ENCODE measurements at regions not wholly inside any gene's neighbourhood (a gene's known extent, or its start where the extent isn't known, plus 50 kb on each side); places are given as distances from the start of the nearest gene placed in this dataset.

DNA sequence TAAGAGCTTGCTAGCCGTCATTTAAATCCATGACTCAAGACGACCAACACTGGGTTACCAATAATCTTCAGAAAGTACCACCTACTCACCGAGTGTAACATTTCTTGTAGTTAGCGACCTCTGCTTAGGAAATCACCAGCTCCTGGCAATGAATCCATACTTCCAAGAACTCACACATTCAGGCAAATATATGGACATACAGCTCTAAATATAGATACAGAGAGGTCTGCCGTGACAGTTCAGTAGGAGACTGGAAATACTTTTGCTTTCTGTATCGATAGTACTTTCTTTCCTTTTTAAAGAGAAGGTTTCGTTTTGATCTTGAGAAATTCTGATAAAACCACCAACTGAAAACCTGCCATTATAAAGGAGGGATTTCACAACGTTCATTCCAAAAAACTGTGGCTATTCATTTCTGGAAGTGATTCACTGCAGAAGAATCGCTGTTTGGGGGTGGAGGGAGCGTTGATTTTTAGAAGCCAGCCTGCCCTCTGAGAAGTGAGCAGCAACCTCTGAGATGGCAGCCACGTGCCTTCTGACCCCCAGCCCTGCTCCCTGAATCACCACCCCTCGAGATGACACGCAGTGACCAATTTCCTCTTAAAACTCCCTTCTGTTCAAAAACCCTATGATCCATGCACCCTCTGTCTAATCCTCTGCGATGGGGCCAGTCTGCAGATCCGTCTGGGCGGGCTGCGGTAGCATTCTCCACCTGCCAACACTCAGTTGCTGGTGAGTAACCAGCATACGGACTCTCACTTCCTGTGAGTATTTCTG is 179.0 kb upstream of the KLF14 start:
- peak; percentile 77 for DNase-seq (ENCODE audit: low spot score)

DNA sequence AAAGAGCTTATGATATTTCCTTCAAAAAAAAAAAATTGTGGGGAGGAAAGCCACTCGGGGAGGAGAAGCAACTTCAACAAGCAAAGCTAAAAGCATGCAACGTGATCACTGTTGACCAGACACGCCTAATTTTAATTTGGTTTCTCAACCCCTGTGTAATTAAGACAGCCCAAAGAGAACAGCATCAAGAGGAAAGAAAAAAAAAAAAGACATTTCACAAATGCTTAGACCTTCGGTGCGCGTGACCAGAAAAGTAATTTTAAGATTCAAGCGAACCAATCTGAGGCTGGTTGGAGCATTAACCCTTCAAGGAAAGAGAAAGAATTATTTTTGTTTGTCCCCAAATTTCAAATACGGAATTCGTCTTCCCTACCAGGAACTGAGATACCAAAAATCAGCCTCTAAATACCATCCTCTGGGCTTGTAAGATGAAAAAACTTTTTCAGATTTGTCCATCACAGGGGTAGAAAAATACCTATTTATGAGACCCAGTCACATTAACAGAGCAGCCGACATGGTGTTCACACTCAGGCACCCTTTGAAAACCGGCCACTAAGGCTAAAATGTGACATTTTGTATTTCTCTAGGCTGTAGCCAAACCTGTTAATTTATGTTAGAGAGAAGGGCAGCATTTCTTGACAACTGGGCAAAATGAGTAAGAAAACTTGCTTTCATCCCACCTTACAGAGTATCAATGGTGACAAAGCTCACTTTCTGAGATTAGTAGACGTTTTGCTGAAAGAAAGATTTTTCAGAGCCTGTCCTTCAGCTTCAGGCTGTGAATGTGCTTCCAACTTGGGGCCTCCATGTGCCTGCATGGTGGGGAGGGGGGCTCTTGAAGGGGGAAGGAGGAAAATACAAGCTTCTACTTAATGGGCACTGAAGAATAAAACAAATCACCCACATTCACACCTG is 179.9 kb upstream of the KLF14 start:
- no peak for DNase-seq (ENCODE audit: low spot score)

DNA sequence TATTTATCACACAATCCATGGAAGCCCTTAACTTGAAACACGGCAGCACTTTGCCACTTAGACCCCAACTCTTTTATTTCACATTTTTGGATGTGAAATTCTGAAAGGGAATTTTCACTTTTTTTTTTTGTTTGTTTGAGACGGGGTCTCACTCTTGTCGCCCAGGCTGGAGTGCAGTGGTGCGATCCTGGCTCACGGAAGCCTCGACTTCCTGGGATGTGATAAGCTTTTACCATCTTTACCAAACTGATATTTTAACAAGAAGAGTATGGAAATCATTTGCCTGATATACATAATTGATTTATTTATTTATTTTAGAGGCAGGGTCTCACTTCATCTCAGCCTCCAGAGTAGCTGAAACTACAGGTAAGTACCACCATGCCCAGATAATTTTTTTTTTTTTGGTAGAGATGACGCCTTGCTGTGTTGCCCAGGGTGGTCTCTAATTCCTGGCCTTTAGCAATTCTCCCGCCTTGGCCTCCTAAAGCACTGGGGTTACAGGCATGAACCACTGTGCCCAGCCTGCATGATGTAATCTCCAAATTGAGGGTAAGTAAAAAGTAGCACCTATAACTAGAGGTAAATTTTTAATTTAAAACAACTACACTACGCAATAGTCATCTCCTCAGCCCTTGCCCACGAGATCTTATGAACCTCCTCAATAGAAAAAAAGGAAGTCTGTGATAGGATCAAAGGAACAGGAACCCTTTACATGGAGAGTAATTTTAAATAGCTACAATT is 180.7 kb upstream of the KLF14 start:
- DNase-seq (ENCODE audit: low spot score), result no peak

DNA sequence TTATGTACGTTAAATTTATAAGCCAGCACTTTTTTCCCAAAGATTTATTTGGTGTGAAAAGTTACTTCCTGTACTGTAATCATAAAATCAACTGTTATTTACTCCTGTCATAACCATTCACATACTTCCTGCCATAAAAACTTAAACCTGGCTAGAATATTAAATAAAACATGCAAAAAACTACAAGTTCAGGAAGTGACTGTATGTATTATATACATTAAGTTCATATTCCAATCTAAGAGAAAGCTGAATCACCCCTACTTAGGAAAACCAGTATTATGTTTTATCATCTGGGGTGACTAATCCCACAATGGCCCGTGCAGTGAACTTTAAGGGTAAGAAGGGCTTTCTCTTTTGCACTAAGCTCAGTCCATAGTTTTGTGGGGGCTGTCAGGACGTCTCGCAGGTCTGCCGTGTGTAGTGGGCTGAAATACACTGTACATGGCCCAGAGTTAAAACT is 183.7 kb upstream of the KLF14 start:
- DNase-seq (ENCODE audit: low spot score), result no peak

DNA sequence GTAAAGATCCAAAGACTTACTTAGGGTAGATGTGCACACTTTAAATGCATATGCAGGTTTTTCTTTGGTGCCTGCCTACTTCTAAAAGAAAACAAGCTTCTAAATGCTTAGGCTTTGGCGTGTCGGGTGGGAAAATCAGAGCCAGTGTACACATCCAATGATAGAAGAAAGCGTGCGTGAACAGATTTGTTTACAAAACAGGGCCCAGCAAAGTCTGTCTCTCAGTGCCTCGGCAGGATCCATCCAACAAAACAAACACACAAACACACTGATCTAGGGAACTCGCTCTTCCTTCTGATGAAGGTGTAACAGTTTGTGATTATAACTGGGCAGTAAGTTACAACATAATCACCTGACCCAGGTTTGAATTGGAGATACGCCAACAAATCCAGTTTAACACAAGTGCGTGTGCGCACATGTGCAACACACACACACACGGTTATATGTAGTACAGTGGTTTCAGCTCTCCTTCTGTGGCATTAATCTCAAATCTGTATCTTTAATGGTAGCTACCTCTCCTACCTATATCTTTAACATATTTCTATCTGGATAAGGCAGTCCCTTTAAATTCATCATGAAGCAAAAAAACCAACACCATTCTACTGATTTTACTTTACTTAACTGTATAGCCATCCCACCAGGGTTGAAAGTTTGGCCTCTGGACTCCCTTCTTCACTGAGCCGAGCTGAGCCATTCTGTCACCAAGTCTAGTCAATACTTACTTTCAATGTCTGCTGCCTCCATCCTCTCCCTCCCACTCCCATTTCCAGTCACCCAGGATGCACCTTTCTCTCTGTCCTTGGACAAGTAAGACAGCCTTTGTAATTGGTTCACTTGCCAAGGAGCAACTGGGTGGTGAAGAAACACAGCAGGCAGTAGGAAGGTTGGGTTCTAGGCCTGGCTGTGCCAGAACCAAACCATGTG is 184.4 kb upstream of the KLF14 start:
- DNase-seq (ENCODE audit: low spot score), result no peak

DNA sequence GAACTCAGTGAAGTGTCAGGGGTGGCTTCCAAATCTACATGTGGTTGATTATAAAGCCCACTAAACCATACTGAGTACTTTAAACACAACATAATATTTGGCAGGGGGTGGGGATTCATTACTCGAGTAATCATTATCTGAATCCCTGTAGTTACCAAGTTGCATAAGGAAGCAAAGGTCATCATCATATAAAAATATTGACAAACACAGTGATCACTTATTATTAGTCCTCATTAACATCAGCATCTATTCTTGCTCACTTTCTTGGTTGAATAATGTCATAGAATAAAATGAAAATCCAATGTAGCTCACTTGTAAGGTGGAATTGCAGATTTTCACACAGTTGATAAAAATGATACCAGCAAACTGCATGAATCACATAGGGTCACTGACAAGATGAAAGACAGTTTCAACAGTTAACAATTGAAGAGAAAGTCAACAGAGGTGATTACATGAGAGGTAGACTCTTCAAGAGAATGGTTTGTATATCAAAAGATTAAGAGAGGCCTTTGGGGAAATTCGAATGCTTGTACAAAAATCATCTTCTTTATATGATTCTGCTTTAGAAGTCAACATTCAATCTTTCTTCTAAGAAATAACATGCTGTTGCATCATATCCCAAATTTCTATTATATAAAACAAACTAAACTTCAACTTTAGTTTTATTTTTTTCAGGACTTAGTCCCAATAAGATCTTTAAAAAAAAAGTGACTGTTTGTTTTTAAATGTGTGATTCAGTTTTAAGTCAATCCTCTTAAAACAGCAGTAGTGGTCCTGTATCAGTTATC is 185.5 kb upstream of the KLF14 start:
- no peak for DNase-seq (ENCODE audit: low spot score)

DNA sequence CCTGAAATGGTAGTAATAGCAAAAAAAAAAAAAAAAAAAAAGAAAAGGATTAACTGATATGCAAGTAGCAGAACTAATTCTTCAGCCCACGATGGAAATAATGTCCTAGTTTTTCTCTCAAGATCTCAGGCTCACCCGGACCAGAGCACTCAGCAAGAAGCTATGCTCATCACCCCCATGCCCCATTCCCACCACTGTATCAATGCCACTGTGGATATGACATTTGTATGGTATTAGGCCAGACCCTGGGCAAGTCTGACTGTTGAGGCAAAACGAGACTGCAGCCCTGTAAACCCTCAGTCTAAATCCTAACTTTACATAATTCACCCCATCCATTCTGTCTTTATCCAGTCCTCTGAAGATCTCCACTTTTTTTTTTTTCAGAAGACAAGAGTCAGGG is 186.1 kb upstream of the KLF14 start:
- DNase-seq (ENCODE audit: low spot score), result no peak

DNA sequence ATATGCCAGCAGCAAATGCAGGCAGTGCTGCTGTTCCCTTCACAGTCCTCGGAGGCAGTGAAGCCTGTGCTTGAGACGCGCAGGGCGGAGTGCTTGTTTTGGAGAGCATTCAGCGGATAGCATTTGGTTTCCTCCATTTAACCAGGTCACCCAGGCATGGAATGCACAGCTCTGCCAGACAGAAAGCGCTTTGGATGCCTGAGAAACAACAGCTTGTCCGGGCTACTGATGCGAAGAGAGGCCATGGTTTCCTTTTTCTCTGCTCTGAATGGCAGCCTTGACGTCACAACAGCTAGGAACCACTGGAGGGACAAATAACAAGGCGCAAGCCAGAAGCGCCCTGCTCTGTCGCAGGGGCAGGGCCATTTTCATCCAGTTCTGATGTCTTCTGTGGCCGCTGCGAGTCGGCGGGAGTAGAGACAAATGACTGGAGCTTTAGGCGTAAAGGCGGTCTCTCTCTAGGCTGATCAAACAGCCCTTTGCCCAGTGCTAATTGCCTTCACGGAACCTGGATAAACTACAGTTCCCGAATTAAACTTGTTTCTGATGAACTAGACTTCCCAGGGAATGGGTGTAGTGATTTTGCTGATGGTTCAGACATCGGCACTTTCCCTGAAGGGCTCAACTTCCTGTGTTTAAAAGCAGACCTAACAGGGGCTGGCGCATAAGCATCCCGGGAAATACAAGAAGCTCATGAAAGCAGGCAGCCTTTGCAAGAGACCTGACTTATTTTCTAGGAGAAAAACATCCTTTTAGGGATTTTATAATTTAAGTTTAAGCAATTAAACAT is 187.6 kb upstream of the KLF14 start:
- peak; percentile 94 for DNase-seq (ENCODE audit: low spot score)

DNA sequence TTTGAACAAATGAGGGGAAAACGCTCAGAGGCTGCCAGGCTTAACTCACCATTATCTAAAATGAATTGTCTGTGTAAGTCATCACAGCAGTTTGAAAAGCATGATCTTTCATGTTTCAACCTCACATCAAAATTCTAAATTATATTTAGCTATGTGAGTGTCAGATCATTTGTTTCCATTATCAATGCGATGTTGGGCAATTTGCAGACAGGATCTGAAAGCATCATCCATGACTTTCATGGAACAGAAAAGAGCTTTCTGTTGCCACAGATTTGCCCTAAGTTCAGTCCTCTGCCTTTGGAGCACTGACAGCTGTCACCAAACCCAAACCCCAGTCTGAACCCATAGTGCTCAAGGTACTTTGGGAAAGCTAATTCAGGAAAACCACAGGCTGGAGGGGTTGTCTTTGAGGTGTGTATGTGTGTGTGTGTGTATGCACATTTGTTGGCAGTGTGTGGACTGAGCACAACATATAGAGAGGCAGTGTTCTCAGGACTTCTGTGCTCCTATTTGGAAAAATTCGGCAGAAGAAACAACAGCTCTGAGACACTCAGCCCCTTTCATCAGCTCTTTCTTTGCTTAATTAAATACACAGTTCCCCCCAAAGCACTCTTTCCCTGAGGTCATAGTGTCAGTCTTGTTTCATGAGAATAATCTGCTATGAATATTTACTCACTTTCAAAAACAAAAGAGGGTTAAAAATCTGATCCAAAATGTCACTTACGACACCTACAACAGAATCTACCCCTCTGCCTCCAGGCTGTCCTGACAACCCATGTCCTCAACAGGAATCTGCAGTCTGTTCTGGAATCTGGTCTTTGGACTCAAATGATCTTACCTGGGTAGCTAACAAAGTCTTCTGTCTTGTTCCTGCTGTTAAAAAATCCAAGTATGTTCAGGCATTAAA is 188.5 kb upstream of the KLF14 start:
- no peak for DNase-seq (ENCODE audit: low spot score)

DNA sequence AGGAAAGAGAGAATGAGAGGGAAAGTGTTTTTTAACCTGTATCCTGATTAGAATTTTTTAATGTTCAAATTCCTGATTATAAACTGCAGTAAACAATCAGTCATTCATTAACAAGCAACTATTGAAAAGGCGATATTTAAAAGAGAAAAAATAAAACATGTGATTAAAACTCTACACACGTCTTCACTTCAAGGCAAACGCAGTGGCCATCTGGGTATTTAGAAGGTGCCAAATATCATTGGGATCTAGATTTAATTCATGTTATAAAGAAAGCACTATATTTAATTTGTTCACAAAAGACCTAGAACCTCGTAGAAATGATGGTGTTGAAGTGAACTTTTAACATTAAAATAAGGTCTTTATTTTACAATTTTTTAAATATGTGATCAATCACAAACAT is 189.4 kb upstream of the KLF14 start:
- DNase-seq (ENCODE audit: low spot score), result no peak

DNA sequence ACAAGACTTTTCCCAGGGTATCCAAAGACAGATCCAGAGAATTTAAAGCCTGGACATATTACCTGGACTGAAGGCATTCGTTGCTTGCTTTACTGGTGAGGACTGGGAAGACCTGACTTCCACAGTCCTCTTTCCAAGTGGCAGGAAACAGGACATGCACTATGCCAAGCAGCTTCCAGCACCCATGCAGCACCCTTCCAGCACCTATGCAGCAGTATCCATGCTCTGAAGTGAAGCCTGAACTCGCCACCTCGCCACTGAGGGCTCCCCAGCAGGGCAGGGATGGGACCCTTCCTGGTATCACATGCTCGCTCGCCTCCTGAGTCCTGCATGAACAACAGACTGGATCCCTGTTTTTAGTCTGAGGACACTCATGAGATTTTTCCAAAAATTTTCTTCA is 189.9 kb upstream of the KLF14 start:
- DNase-seq (ENCODE audit: low spot score), result no peak

DNA sequence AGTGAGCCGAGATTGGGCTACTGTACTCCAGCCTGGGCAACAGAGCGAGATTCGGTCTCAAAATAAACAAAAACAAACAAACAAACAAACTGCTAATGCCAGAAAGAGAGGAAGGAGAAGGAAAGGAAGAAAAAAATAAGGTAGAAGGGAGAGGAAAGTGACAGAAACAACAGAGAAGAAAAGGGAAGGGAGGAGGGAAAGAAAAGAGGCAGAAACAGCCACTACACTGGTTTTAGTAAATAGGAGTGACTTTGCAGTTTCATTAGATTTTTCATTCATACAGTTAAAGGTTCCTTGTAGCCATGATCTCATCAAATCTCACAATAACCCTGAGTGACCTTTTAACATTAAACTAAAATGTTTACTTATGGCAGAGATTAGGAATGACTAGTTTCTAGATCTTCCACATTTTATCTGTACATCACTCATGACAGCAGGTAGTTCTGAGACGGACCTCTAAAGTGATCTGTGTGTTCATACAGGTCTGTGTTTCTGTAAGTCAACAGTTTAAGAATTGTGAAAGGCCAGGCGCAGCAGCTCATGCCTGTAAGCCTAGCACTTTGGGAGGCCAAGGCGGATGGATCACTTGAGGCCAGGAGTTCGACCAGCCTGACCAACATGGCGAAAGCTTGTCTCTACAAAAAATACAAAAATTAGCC is 191.3 kb upstream of the KLF14 start:
- DNase-seq (ENCODE audit: low spot score), result no peak

DNA sequence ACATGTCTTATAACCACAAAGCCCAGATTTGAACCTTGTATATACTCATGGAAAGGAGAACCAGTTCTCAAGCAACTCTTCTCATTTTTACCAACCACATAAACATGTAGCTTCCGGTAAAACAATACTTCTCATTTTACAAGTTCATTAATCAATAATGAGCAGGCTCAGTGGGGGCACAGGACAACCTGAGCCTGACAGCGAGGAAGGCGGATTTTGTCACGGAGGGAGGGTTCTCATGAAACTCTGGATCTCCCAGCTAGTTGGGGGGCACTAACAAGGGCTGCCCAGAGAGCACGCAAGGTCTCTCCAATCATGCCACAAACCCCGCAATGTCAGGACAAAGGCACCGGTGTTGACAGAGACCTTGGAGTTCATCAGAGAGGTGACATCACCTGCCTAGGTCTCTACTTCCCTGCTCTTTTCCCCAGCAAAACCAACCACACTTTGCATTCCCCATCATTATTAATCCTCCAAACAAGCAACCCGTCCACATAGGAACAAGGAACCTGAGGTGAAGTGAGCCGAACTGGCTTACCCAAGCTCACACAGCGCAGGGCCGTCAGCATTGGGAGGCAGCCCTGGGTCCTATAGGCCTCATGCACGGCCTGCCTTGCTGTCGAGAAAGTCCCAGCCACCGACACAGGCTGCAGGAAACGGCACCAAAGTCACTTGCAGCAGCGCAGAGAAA is 192.1 kb upstream of the KLF14 start:
- DNase-seq (ENCODE audit: low spot score), result no peak

DNA sequence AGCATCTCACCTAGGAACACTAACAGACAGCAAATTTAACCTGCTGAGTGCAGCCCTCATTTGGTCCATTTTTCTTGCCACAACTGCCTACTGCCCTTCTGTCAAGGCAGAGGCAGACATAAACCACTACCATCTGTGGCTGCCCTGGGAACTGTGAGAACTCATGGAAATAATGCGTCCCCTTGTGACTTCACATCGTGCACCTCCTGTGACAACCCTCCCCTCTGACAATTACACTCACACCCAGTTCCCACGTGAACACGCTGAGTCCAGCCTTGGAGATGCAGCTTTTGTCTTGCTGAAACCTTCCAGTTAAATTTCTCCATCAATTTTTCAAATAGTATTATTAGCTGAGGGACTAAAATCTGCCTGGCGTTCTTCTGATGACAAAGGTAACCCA is 193.1 kb upstream of the KLF14 start:
- no peak for DNase-seq (ENCODE audit: low spot score)

DNA sequence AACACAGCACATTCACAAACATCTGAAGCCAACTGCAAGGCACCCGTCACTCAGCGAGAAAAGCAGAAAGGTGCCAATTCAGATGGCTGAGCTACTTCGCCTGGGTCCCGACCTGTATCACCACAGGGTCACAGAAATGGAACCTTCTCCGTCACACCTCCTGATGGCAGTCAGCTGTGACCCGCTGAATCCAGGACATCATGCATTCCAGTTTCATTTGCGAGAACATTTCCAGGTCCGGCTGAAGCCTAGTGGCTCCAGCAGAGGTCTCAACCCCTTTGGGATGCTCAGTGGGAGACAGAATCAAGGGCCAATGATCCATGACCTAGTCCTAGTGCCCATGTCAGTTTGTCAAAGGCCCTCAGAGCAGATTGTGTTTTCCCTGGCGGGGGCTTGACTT is 193.6 kb upstream of the KLF14 start:
- no peak for DNase-seq (ENCODE audit: low spot score)

DNA sequence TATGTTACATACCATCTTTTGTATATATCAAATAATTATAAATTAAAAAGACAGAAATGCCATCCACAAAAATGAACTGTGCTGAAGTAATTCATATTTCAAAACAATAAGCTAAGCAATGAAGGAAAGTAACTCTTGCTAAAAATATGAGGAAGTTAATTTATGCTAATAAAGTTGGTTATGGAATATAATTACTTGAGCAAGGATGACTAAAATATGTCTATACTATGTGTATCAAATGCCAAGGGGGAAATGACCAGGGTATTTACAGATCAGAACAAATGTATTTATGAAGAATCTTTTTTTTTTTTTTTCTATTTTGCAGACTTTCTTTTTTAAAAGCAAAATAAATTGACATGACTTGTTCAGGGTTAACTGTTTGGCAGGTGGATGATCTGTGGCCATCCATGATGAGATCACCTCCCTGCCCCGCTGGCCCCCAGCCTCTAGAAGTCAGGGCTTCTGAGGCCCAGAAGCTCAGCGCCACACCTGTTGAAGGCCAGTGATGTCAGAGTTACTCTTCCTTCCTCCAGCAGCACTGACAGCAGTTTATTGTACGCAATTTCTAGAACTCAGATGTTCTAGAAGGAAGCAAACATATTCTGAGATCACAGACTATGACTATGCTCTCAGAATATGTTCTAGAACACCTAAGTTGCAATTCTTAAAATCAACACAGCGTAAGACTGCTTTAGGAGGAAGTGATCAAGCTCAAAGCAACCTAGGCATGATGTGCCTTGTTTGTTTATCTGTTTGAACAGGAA is 196.1 kb upstream of the KLF14 start:
- DNase-seq (ENCODE audit: low spot score), result no peak

DNA sequence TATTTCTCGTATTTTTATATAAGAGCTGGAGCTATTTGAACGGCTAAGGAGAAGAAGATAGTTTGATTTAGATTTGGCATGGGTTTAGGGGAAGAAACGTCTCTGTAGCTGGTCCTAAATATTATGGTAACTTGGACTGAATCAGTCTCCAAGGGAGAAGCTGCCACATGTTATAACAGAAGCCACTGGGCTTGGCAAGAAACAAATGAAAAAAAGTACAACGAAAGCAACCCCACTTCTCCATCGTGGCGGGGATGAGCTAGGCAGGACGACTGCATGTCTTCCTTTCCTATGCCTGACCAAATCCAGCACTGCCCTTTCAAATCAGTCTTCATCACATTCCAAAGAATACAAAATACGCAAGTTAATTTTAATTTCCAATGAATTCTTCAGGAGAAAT is 196.7 kb upstream of the KLF14 start:
- no peak for DNase-seq (ENCODE audit: low spot score)
